ENCODE measurements at regions not wholly inside any gene's neighbourhood (a gene's known extent, or its start where the extent isn't known, plus 50 kb on each side); places are given as distances from the start of the nearest gene placed in this dataset.

DNA sequence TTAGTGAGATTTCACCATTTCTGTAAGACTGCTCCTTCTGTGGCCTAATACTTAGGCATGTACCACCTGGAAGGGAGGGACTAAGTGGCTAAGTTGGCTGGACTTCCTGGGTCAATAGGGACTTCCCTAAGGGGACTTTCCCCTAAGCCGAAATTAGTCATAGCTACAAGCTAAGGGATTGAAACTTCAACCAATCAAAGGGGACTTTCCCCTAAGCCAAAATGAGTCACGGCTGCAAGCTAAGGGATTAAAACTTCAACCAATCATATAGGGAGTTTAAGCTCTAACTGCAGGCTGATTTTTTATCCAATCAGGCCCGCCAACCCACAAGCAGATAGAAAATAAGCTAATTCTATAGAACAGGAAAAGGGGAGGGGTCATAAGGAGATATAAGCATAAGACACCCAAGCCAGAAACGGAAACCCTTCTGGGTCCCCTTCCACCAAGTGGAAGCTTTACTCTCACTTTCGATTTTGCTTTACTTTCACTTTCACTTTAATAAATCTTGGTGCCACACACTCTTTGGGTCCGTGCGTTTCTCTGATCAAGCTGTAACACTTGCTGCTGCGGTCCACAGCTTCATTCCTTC, 382.8 kb downstream of the KLHL4 start:
- TF ChIP-seq CTCF (IDR thresholded peaks at IDR 0.05; ENCODE audit: low read length), result no peak
- TF ChIP-seq EZH2 (IDR thresholded peaks at IDR 0.05; ENCODE audit: borderline replicate concordance, low read length), result no peak
